ENCODE measurements at regions not wholly inside any gene's neighbourhood (a gene's known extent, or its start where the extent isn't known, plus 50 kb on each side); places are given as distances from the start of the nearest gene placed in this dataset.

GRCh38 chr11:33549483-33549882, 151.1 kb downstream of the C11orf91 start:
- TF ChIP-seq, protein P1, sequence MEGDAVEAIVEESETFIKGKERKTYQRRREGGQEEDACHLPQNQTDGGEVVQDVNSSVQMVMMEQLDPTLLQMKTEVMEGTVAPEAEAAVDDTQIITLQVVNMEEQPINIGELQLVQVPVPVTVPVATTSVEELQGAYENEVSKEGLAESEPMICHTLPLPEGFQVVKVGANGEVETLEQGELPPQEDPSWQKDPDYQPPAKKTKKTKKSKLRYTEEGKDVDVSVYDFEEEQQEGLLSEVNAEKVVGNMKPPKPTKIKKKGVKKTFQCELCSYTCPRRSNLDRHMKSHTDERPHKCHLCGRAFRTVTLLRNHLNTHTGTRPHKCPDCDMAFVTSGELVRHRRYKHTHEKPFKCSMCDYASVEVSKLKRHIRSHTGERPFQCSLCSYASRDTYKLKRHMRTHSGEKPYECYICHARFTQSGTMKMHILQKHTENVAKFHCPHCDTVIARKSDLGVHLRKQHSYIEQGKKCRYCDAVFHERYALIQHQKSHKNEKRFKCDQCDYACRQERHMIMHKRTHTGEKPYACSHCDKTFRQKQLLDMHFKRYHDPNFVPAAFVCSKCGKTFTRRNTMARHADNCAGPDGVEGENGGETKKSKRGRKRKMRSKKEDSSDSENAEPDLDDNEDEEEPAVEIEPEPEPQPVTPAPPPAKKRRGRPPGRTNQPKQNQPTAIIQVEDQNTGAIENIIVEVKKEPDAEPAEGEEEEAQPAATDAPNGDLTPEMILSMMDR (conservative IDR thresholded peaks at IDR 0.05; ENCODE audit: low read depth, low read length): no peak
- no peaks in the 10 kb centered on the region for H3K36me3 ChIP-seq (ENCODE audit: insufficient read depth)
- H3K4me1 ChIP-seq (ENCODE audit: low read depth, poor library complexity, severe bottlenecking): no peaks in the 10 kb centered on the region
- no peak overlapping the region for H3K27ac ChIP-seq
- H3K4me3 ChIP-seq (IDR thresholded peaks at IDR 0.05; ENCODE audit: insufficient read depth, low read depth, low read length): no peak overlapping the region
- no peak overlapping the region for H3K4me2 ChIP-seq
- no peak overlapping the region for H3K9ac ChIP-seq
- no peaks in the 10 kb centered on the region for H3K27me3 ChIP-seq (ENCODE audit: insufficient read depth, low read depth)
- H4K20me1 ChIP-seq (ENCODE audit: insufficient read depth): no peaks in the 10 kb centered on the region
- H2AFZ ChIP-seq (ENCODE audit: low read depth): no peak overlapping the region
- no peaks in the 10 kb centered on the region for H3K79me2 ChIP-seq (ENCODE audit: insufficient read depth, low read depth)

- Histone ChIP-seq H3K4me1 (ENCODE audit: low read depth, poor library complexity, severe bottlenecking) (peaks cover 27% of the 10 kb centered on the region), H3K4me3 (IDR thresholded peaks at IDR 0.05; ENCODE audit: insufficient read depth, low read depth, low read length) (no peak overlapping the region), H3K4me2 (no peak overlapping the region), H3K27ac (no peak overlapping the region), H4K20me1 (ENCODE audit: insufficient read depth) (no peaks in the 10 kb centered on the region), H3K9ac (no peak overlapping the region), H3K79me2 (ENCODE audit: insufficient read depth, low read depth) (no peaks in the 10 kb centered on the region), H2AFZ (ENCODE audit: low read depth) (no peak overlapping the region), H3K36me3 (ENCODE audit: insufficient read depth) (no peaks in the 10 kb centered on the region), H3K27me3 (ENCODE audit: insufficient read depth, low read depth) (no peaks in the 10 kb centered on the region)
- TF ChIP-seq, protein P1 (conservative IDR thresholded peaks at IDR 0.05; ENCODE audit: low read depth, low read length): no peak
Observed at GRCh38 chr11:33545931-33546330, 154.7 kb downstream of the C11orf91 start.

- no peaks in the 10 kb centered on the region for H4K20me1 ChIP-seq (ENCODE audit: insufficient read depth)
- TF ChIP-seq, protein P1 (conservative IDR thresholded peaks at IDR 0.05; ENCODE audit: low read depth, low read length): no peak
- peaks cover 39% of the 10 kb centered on the region for H3K4me1 ChIP-seq (ENCODE audit: low read depth, poor library complexity, severe bottlenecking)
- H3K4me3 ChIP-seq (IDR thresholded peaks at IDR 0.05; ENCODE audit: insufficient read depth, low read depth, low read length): no peak overlapping the region
- no peak overlapping the region for H3K9ac ChIP-seq
- no peaks in the 10 kb centered on the region for H3K27me3 ChIP-seq (ENCODE audit: insufficient read depth, low read depth)
- H2AFZ ChIP-seq (ENCODE audit: low read depth): no peak overlapping the region
- H3K36me3 ChIP-seq (ENCODE audit: insufficient read depth): no peaks in the 10 kb centered on the region
- H3K4me2 ChIP-seq: no peak overlapping the region
- H3K79me2 ChIP-seq (ENCODE audit: insufficient read depth, low read depth): no peaks in the 10 kb centered on the region
- H3K27ac ChIP-seq: no peak overlapping the region
Observed at GRCh38 chr11:33544593-33545373, 155.8 kb downstream of the C11orf91 start.

DNA sequence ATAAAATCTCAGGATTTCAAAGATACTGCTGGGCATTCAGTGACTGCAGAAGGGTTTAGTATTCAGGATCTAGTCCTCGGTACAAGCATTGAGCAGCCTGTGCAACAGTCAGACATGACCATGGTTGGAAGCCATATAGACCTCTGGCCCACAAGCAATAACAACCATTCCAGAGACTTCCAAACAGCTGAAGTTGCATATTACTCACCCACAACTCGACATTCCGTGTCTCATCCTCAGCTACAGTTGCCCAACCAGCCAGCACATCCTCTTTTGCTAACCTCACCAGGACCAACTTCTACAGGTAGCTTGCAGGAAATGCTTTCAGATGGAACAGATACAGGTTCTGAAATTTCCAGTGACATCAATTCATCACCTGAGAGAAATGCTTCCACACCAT, 156.8 kb downstream of the C11orf91 start:
- no peak overlapping the region for H3K9ac ChIP-seq
- no peaks in the 10 kb centered on the region for H3K79me2 ChIP-seq (ENCODE audit: insufficient read depth, low read depth)
- H3K27ac ChIP-seq: no peak overlapping the region
- peaks cover 48% of the 10 kb centered on the region for H3K4me1 ChIP-seq (ENCODE audit: low read depth, poor library complexity, severe bottlenecking)
- no peak overlapping the region for H3K4me2 ChIP-seq
- H2AFZ ChIP-seq (ENCODE audit: low read depth): no peak overlapping the region
- H4K20me1 ChIP-seq (ENCODE audit: insufficient read depth): no peaks in the 10 kb centered on the region
- H3K4me3 ChIP-seq (IDR thresholded peaks at IDR 0.05; ENCODE audit: insufficient read depth, low read depth, low read length): no peak overlapping the region
- H3K36me3 ChIP-seq (ENCODE audit: insufficient read depth): no peaks in the 10 kb centered on the region
- TF ChIP-seq, protein P1 (conservative IDR thresholded peaks at IDR 0.05; ENCODE audit: low read depth, low read length): no peak
- no peaks in the 10 kb centered on the region for H3K27me3 ChIP-seq (ENCODE audit: insufficient read depth, low read depth)
